H1 (cell line): ENCODE measurements at regions not wholly inside any gene's neighbourhood (a gene's known extent, or its start where the extent isn't known, plus 50 kb on each side); places are given as distances from the start of the nearest gene placed in this dataset.

ENCODE experiments used
- CTCF ChIA-PET: fragments of 300-600 bp; sonication (Branson Sonifier 250); formaldehyde crosslinking; loops from one replicate; lab custom pipeline; 2021; ENCODE audit not compliant: partially characterized antibody; lab: Charles Lee
- POLR2A ChIA-PET: fragments of 300-600 bp; sonication (Branson Sonifier 250); formaldehyde crosslinking; loops from one replicate; lab custom pipeline; 2021; ENCODE audit warnings: inconsistent platforms; ENCODE audit not compliant: partially characterized antibody; lab: Charles Lee
- DNase-seq, 2 experiments: peaks; one replicate each; pipeline versions ENCODE4 v3.0.0 to v3.0.0-alpha.2; 2010 to 2022; ENCODE audit warnings: low spot score in 2 of 2, low read depth in 1 of 2, mixed read lengths in 1 of 2
- FAIRE-seq: peaks from 2 replicates; lab custom pipeline; 2011; peaks lifted over from hg19 to GRCh38; lab: Jason Lieb, UNC
- H2AFZ ChIP-seq: 2 replicates; pipeline ENCODE4 v1.8.1; 2012; ENCODE audit warnings: low read length, inconsistent platforms
- H2AK5ac ChIP-seq: 2 replicates; pipeline ENCODE4 v1.6.1; 2013; ENCODE audit warnings: low read depth, low read length
- H2BK120ac ChIP-seq: replicated peaks from 2 replicates; pipeline ENCODE3; 2013; ENCODE audit warnings: low read depth, low read length, inconsistent platforms
- H2BK12ac ChIP-seq: 2 replicates; pipeline ENCODE4 v1.6.1; 2013; ENCODE audit warnings: low read depth, low read length
- H2BK15ac ChIP-seq: 2 replicates; pipeline ENCODE4 v1.6.1; 2013; ENCODE audit warnings: low read length
- H2BK20ac ChIP-seq: 2 replicates; pipeline ENCODE4 v1.6.1; 2013; ENCODE audit warnings: low read length
- H2BK5ac ChIP-seq: 2 replicates; pipeline ENCODE4 v1.6.1; 2013; ENCODE audit warnings: low read depth, low read length
- H3K14ac ChIP-seq: 2 replicates; pipeline ENCODE4 v1.6.1; 2013; ENCODE audit warnings: inconsistent platforms; ENCODE audit not compliant: insufficient read length
- H3K18ac ChIP-seq: 2 replicates; pipeline ENCODE4 v1.6.1; 2013; ENCODE audit warnings: low read length; ENCODE audit errors: extremely low read depth
- H3K23ac ChIP-seq: 2 replicates; pipeline ENCODE4 v1.6.1; 2013; ENCODE audit warnings: inconsistent platforms; ENCODE audit not compliant: insufficient read length
- H3K23me2 ChIP-seq: 2 replicates; pipeline ENCODE4 v1.6.1; 2013; ENCODE audit warnings: low read depth, low read length
- H3K27ac ChIP-seq: 2 replicates; pipeline ENCODE4 v1.6.1; 2011; ENCODE audit warnings: low read depth, low read length, inconsistent platforms
- H3K27me3 ChIP-seq, 4 experiments: replicated peaks in 1 of 4; 1 replicate in 1 of 4; 2 replicates in 3 of 4; pipeline versions ENCODE4 v1.6.1 to v1.8.1; 2011 to 2013; ENCODE audit warnings: low read length in 3 of 4, mild to moderate bottlenecking in 3 of 4, inconsistent platforms in 2 of 4, mixed read lengths in 2 of 4, moderate library complexity in 1 of 4; ENCODE audit not compliant: control insufficient read depth in 3 of 4, insufficient read depth in 3 of 4; ENCODE audit errors: extremely low read depth in 1 of 4
- H3K36me3 ChIP-seq, 4 experiments: 2 replicates each; pipeline versions ENCODE4 v1.6.1 to v1.8.1; 2011 to 2013; ENCODE audit warnings: mild to moderate bottlenecking in 4 of 4, low read length in 3 of 4, moderate library complexity in 2 of 4, control low read depth in 1 of 4, inconsistent platforms in 1 of 4; ENCODE audit not compliant: insufficient read depth in 4 of 4, control insufficient read depth in 2 of 4
- H3K4ac ChIP-seq: replicated peaks from 2 replicates; pipeline ENCODE3; 2013; ENCODE audit warnings: low read length, low read depth, mixed read lengths, inconsistent platforms; ENCODE audit not compliant: insufficient read length
- H3K4me1 ChIP-seq, 4 experiments: replicated peaks in 1 of 4; 1 replicate in 1 of 4; 2 replicates in 3 of 4; pipeline versions ENCODE4 v1.6.1 to v1.8.1; 2011 to 2013; ENCODE audit warnings: low read length in 3 of 4, inconsistent platforms in 2 of 4, mixed read lengths in 1 of 4; ENCODE audit not compliant: insufficient read depth in 4 of 4, control insufficient read depth in 3 of 4
- H3K4me2 ChIP-seq, 2 experiments: 2 replicates each; pipeline versions ENCODE4 v1.6.1 to v1.8.1; 2011 to 2013; ENCODE audit warnings: low read depth in 2 of 2, low read length in 2 of 2, control low read depth in 1 of 2, inconsistent platforms in 1 of 2, mild to moderate bottlenecking in 1 of 2; ENCODE audit not compliant: insufficient read depth in 1 of 2
- H3K4me3 ChIP-seq, 4 experiments: fragments of 200-600, 300-600 bp in 1 of 4; sonication (generic), shearing (Covaris generic), sonication (Bioruptor Twin) in 1 of 4; 2 replicates each; pipeline versions ENCODE4 v1.5.1 to v1.8.1; 2011 to 2016; ENCODE audit warnings: low read length in 4 of 4, low read depth in 3 of 4, control low read depth in 2 of 4, inconsistent platforms in 2 of 4, mild to moderate bottlenecking in 2 of 4, mixed read lengths in 1 of 4, moderate library complexity in 1 of 4; ENCODE audit not compliant: insufficient read depth in 2 of 4; ENCODE audit errors: extremely low read depth in 1 of 4
- H3K56ac ChIP-seq: replicated peaks from 2 replicates; pipeline ENCODE3; 2013; ENCODE audit warnings: low read depth, mild to moderate bottlenecking, mixed read lengths, low read length, inconsistent platforms; ENCODE audit not compliant: insufficient read length
- H3K79me1 ChIP-seq: 2 replicates; pipeline ENCODE4 v1.6.1; 2013; ENCODE audit warnings: low read depth, low read length, control low read depth
- H3K79me2 ChIP-seq, 2 experiments: 2 replicates each; pipeline versions ENCODE4 v1.6.1 to v1.8.1; 2012 to 2013; ENCODE audit warnings: low read length in 2 of 2, mild to moderate bottlenecking in 2 of 2, inconsistent platforms in 1 of 2; ENCODE audit not compliant: insufficient read depth in 2 of 2, control insufficient read depth in 1 of 2
- H3K9ac ChIP-seq, 4 experiments: replicated peaks in 1 of 4; 1 replicate in 1 of 4; 2 replicates in 3 of 4; pipeline versions ENCODE4 v1.6.1 to v1.8.1; 2011 to 2013; ENCODE audit warnings: low read depth in 3 of 4, low read length in 3 of 4, control low read depth in 2 of 4, mild to moderate bottlenecking in 2 of 4, moderate library complexity in 2 of 4, inconsistent platforms in 1 of 4; ENCODE audit errors: extremely low read depth in 1 of 4
- H3K9me3 ChIP-seq, 2 experiments: 2 replicates each; pipeline versions ENCODE4 v1.6.1 to v1.8.1; 2012 to 2013; ENCODE audit warnings: mild to moderate bottlenecking in 2 of 2, moderate library complexity in 2 of 2, control low read depth in 1 of 2, inconsistent platforms in 1 of 2, low read depth in 1 of 2, low read length in 1 of 2, mixed read lengths in 1 of 2; ENCODE audit not compliant: insufficient read depth in 2 of 2
- H4K20me1 ChIP-seq, 2 experiments: replicated peaks in 1 of 2; 2 replicates each; pipeline versions ENCODE3 to v1.8.1; 2011 to 2013; ENCODE audit warnings: inconsistent platforms in 2 of 2, low read length in 2 of 2, mild to moderate bottlenecking in 1 of 2; ENCODE audit not compliant: insufficient read depth in 2 of 2, control insufficient read depth in 1 of 2
- H4K5ac ChIP-seq: 2 replicates; pipeline ENCODE4 v1.6.1; 2013; ENCODE audit warnings: low read length, low read depth, mixed read lengths, inconsistent platforms; ENCODE audit not compliant: insufficient read length
- H4K8ac ChIP-seq: 2 replicates; pipeline ENCODE4 v1.8.0; 2013; ENCODE audit warnings: mild to moderate bottlenecking, moderate library complexity, low read length, inconsistent platforms; ENCODE audit not compliant: insufficient read depth; ENCODE audit errors: extremely low read depth
- H4K91ac ChIP-seq: replicated peaks from 2 replicates; pipeline ENCODE3; 2013; ENCODE audit warnings: low read length, mixed read lengths, inconsistent platforms; ENCODE audit not compliant: insufficient read length
- BACH1 ChIP-seq: IDR thresholded peaks from 2 replicates; pipeline ENCODE4 v1.6.1; 2012; ENCODE audit warnings: low read length, improper control_type of control experiment
- GABPA ChIP-seq: IDR thresholded peaks from 2 replicates; pipeline ENCODE4 v1.6.1; 2011; ENCODE audit warnings: mild to moderate bottlenecking, low read length, moderate library complexity, borderline replicate concordance; ENCODE audit not compliant: insufficient read depth
- GTF2F1 ChIP-seq: IDR thresholded peaks from 2 replicates; pipeline ENCODE4 v1.6.1; 2012; ENCODE audit warnings: low read depth, low read length, improper control_type of control experiment, borderline replicate concordance
- HDAC6 ChIP-seq: IDR thresholded peaks from one replicate; pipeline ENCODE4 v1.7.1; 2012; ENCODE audit warnings: low read depth, mild to moderate bottlenecking, inconsistent platforms, low read length, moderate library complexity
- PHF8 ChIP-seq: fragments of 200-600 bp; sonication (generic); conservative IDR thresholded peaks from 2 replicates; pipeline ENCODE4 v1.7.1; 2012; ENCODE audit warnings: low read depth, mild to moderate bottlenecking, inconsistent platforms, low read length, moderate library complexity
- RFX5 ChIP-seq: IDR thresholded peaks from 2 replicates; pipeline ENCODE4 v1.6.1; 2011; ENCODE audit warnings: low read depth, low read length, improper control_type of control experiment, borderline replicate concordance
- SIRT6 ChIP-seq: IDR thresholded peaks from one replicate; pipeline ENCODE4 v1.7.1; 2012; ENCODE audit warnings: low read length, inconsistent platforms
- SP1 ChIP-seq: IDR thresholded peaks from 2 replicates; pipeline ENCODE4 v1.6.1; 2011; ENCODE audit warnings: low read depth, low read length
- SUZ12 ChIP-seq: fragments of 200-600 bp; sonication (generic); IDR thresholded peaks from 2 replicates; pipeline ENCODE4 v1.6.1; 2012; ENCODE audit warnings: mild to moderate bottlenecking, inconsistent platforms, low read length, moderate library complexity, mixed read lengths
- TAF7 ChIP-seq: optimal IDR thresholded peaks from 2 replicates; pipeline ENCODE3; 2011; ENCODE audit warnings: low read depth, mild to moderate bottlenecking, inconsistent platforms, low read length, moderate library complexity, borderline replicate concordance
- WGBS, 2 experiments: shearing (Covaris generic) in 1 of 2; methylation state at CpG; one replicate each; pipeline versions ENCODE4 v1.1.6 to v1.1.7; 2013 to 2015; ENCODE audit warnings: low lambda C conversion rate in 2 of 2, mixed read lengths in 2 of 2, inconsistent platforms in 1 of 2, low coverage in 1 of 2, missing lambda C conversion rate in 1 of 2; ENCODE audit not compliant: insufficient replicate concordance in 2 of 2, insufficient coverage in 1 of 2, insufficient read length in 1 of 2; ENCODE audit errors: extremely low coverage in 1 of 2, missing lambda C conversion rate in 1 of 2; 5-methylcytosine and 5-hydroxymethylcytosine counted together
- TF ChIP-seq, protein P1 (sequence below): IDR thresholded peaks from 2 replicates; pipeline ENCODE4 v1.6.1; 2011; ENCODE audit warnings: low read length, improper control_type of control experiment
- TF ChIP-seq, protein P2 (sequence below), 3 experiments: IDR thresholded peaks; 1 replicate in 2 of 3; 2 replicates in 1 of 3; pipeline versions ENCODE4 v1.5.1 to v1.6.1; 2011; ENCODE audit warnings: low read length in 3 of 3, mild to moderate bottlenecking in 3 of 3, inconsistent platforms in 2 of 3, low read depth in 1 of 3, moderate library complexity in 1 of 3; ENCODE audit not compliant: insufficient read depth in 1 of 3; ENCODE audit errors: control extremely low read depth in 1 of 3

DNA sequence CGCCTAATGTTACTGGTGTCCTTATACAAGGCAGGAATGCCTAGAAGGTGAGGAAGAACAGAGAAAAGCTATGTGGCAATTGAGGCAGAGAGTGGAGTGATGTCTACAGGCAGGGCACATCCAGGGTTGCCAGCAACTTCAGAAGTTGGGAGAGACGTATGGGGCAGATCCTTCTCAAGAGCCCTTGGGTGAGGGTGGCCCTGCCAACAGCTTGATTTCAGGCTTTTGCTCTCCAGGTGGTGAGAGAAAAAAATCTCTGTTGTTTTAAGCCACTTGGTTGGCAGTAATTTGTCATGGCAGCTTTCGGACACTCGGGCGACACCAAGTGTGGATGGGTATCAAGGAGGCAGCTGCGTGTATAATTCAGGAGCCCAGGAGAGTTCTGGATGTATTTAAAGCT lies 217.4 kb upstream of the SMIM21 start:
- Histone ChIP-seq H3K14ac (no peak overlapping the region), H3K9me3 (no peaks in the 10 kb centered on the region), H3K4me1 (no peaks in the 10 kb centered on the region), H3K27me3 (no peaks in the 10 kb centered on the region), H3K4me2 (no peak overlapping the region), H2BK12ac (no peak overlapping the region), H3K4ac (no peak overlapping the region), H2BK120ac (no peak overlapping the region), H4K20me1 (no peaks in the 10 kb centered on the region), H4K91ac (no peak overlapping the region), H3K36me3 (no peaks in the 10 kb centered on the region), H4K8ac (no peak overlapping the region), H2AFZ (no peak overlapping the region), H4K5ac (no peak overlapping the region), H3K56ac (no peak overlapping the region), H3K23ac (no peak overlapping the region), H3K27ac (no peak overlapping the region), H2BK5ac (no peak overlapping the region), H2BK20ac (no peak overlapping the region), H3K79me2 (no peaks in the 10 kb centered on the region), H2BK15ac (no peak overlapping the region), H3K9ac (no peak overlapping the region), H3K18ac (no peak overlapping the region), H3K79me1 (no peaks in the 10 kb centered on the region), H3K4me3 (no peak overlapping the region), H3K23me2 (no peaks in the 10 kb centered on the region), H2AK5ac (no peak overlapping the region)
- FAIRE-seq (no peak), DNase-seq (no peak)
- CTCF ChIA-PET = no interaction called here
- POLR2A ChIA-PET = no interaction called here
- no peak for TF ChIP-seq SIRT6
- no peak for TF ChIP-seq HDAC6
- TF ChIP-seq SP1 = no peak
- no peak for TF ChIP-seq PHF8
- TF ChIP-seq, protein P1, sequence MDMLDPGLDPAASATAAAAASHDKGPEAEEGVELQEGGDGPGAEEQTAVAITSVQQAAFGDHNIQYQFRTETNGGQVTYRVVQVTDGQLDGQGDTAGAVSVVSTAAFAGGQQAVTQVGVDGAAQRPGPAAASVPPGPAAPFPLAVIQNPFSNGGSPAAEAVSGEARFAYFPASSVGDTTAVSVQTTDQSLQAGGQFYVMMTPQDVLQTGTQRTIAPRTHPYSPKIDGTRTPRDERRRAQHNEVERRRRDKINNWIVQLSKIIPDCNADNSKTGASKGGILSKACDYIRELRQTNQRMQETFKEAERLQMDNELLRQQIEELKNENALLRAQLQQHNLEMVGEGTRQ = no peak
- TF ChIP-seq GABPA = no peak
- TF ChIP-seq BACH1 = no peak
- TF ChIP-seq SUZ12 = no peak
- no peak for TF ChIP-seq TAF7
- TF ChIP-seq RFX5 = no peak
- TF ChIP-seq, protein P2, sequence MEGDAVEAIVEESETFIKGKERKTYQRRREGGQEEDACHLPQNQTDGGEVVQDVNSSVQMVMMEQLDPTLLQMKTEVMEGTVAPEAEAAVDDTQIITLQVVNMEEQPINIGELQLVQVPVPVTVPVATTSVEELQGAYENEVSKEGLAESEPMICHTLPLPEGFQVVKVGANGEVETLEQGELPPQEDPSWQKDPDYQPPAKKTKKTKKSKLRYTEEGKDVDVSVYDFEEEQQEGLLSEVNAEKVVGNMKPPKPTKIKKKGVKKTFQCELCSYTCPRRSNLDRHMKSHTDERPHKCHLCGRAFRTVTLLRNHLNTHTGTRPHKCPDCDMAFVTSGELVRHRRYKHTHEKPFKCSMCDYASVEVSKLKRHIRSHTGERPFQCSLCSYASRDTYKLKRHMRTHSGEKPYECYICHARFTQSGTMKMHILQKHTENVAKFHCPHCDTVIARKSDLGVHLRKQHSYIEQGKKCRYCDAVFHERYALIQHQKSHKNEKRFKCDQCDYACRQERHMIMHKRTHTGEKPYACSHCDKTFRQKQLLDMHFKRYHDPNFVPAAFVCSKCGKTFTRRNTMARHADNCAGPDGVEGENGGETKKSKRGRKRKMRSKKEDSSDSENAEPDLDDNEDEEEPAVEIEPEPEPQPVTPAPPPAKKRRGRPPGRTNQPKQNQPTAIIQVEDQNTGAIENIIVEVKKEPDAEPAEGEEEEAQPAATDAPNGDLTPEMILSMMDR (IDR thresholded peaks at IDR 0.05; ENCODE audit: control extremely low read depth in 1 of 3, insufficient read depth in 1 of 3, low read depth in 1 of 3, low read length in 3 of 3) = no peak
- no peak for TF ChIP-seq GTF2F1
- WGBS, 2 experiments = 94% methylated on average over 6 of the region's 6 CpGs; no CpG with 5 or more reads in 1 of the 2 experiments
